Islet precursor cell (in vitro differentiated cells): ENCODE measurements at regions not wholly inside any gene's neighbourhood (a gene's known extent, or its start where the extent isn't known, plus 50 kb on each side); places are given as distances from the start of the nearest gene placed in this dataset.

Experiments
- DNase-seq: peaks from one replicate; pipeline ENCODE4 v3.0.0-alpha.2; 2018

DNA sequence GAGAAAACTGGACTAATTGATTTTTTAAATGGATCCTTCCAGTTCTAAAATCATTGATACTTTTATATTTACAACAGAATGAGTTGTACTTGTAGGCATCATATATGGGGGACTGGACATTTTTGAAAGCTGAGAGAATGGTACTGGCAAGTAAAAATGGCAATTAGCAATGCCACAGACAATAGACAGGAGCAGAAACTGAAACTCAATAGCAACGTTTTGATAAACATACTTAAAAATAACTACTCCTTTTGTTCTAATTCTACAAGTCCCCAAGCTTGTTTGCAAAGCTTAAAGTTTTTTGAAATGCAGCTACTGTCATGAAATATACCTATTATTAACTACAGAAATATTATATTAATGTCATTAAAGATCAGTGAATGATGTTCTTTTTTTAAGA is 52.8 kb upstream of the FBXL7 start:
- no peak for DNase-seq

DNA sequence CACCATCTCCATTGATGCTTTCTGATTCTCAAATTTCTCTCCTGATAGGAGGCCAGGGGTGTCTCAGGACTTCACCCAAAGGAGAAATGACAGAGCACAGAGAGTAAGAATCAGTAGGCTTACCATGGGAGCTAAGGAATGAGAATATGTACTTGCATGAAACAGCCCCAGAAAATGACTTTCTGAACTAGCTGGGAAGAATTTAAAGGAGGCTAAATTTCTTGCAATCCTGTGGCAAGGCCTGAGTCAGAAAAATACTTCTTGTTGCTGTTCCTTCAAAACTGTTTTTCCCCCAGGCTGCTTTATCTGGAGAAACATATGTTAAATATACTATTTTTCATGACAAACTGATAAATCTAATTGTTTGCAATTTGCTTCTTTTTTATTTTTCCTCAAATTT is 53.4 kb upstream of the FBXL7 start:
- DNase-seq = no peak

DNA sequence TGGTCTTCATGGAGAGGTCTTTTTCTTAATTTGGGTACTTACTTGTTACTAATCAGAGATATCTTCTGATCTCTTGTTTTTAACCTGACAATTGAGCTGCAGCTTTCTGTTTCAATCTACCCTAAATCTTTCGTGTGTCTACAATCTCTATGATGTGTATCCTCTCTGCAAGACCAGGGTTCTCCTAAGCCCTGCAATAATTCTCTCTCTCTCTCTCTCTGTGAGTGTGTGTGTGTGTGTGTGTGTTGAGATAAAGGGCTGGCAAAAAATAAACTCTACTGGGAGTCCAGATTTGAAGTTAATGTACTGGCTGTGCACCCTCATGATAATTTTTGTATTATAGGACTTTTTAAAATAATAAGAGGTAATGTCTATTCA is 57.8 kb upstream of the FBXL7 start:
- DNase-seq = no peak

DNA sequence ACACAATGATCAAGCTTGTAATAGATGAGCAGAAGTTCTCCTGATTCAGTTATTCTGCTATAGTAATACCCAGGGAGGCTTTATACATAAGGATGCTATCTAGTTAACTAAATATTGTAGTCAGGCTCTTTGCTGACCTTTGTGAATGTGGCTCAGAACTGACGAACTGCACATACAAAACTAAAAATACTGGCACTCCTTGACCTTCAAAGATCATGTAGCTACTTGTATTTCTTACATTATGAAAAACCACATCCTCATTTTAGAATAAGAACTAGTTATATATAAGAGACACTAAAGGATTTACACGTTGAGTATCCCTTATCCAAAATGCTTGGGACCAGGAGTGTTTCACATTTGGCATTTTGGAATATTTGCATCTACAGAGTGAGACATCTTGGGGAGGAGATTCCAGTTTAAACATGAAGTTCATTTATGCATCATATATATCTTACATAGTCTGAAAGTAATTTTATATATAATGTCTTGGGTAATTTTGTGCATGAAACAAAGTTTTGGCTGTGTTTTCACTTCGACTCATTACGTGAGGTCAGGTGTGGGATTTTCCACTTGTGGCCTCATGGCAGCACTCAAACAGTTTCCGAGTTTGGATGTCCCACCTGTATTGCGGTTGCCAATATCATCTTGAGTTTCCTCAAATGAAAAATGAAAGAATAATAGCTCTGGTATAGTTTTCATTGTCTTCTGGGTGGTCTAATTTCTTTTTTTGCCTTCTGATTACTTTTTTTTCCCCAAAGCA is 58.4 kb upstream of the FBXL7 start:
- no peak for DNase-seq

DNA sequence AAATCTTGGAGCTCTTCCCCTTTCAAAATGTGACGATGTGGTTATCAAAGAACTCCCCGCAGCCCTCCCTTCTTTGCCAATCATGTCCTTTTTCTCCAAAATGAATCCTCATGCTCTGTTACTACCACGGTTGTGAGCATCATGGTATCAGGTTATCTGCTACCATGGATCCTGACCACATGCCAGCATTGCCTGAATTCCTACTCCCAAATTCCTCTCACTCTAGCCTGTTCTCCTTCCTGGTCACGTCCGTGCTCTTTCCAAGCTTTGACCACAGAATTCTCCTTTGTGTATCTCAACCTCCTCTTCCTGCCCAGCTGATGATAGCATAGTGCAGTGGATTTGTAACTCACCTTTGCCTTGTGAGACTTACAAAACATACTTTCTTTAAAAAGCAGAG is 59.5 kb upstream of the FBXL7 start:
- peak; percentile 67 for DNase-seq

DNA sequence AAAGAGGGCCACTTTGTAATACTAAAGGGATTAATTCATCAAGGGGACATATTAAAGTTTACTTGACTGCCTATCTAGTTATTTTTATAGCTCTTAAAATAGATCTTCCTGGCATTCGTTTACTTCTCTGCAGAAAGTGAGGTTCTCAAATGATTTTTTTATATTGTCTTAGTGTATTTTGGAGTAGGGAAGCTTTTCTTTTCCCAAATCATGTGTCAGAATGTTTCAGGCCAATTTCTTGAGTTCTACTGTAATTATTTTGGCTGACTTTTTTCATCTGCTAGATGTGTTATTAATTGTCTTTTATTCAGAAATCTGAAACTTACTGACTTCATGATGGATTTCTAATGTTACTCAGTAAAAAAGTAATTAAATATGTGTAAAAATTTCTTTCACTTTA is 60.2 kb upstream of the FBXL7 start:
- no peak for DNase-seq

DNA sequence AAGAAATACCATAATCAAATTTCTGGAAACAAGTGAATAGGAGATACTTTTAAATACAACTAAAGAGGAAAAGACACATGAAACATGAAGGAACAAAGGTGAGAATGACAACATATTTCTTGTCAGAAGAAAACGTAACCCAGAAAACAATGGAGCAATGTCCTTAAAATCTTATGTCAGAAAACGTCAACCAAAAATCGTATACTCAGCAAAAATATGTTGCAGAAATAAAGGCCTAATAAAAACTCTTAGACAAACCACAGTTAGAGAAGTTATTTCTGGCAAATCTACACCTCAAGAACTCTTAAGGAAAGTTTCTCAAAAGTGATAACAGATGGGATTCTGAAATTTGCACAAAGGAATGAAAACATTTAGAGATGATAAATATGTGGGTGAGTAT is 66.3 kb upstream of the FBXL7 start:
- DNase-seq = no peak

DNA sequence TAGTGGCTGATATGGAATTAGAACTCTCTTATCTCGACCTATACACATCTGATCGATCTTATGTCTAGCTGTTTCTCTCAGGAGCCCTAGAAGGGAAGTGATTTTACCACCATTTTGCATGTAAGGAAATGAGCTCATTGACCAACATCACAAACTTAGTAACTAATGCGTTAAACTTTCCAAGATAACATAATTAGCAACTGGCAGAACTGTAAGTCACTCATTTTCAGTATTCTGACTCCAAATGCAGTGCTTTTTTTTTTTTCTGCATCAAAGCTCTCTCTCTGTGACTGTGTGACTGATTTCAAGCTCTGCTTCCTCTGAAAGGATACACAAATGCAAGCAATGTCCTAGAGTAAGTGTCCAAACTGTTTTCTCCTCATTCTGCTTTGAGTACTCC is 68.1 kb upstream of the FBXL7 start:
- no peak for DNase-seq

DNA sequence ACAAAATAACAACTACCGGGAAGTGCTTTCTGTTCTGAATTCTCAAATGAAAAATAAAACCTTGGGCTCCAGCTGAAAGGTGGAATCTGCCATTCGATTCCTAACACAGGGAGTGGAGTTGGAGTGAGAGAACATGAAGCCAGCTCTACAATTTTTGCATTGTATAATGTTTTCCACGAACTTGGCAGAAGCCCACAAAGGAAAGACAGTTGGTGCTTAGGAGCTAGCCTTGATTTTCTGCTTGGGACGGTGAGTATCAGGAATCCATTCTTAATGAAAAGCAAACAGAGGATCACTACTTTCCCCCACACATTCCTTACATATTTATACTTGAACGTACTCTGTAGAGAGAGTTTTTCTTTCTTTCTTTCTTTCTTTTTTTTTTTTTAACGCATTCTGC is 74.2 kb upstream of the FBXL7 start:
- no peak for DNase-seq

DNA sequence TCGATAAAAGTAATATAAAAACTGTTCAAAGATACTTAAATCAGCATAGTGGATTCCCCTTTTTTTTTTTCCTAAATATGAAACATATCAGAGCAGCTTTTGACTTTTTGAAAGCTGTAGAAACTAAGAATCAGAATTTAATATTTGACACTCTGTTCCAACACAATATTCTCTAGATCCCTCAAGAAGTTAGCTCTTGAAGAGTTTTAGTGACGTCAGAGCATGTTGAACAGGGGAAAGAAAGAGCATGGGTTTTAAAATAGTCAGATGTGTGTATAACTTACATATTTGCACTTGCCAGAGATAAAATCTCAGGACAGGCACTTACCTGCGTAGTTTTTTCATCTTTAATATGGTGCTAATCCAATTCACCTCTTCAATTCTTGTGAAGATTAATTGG is 75.2 kb upstream of the FBXL7 start:
- DNase-seq = no peak

DNA sequence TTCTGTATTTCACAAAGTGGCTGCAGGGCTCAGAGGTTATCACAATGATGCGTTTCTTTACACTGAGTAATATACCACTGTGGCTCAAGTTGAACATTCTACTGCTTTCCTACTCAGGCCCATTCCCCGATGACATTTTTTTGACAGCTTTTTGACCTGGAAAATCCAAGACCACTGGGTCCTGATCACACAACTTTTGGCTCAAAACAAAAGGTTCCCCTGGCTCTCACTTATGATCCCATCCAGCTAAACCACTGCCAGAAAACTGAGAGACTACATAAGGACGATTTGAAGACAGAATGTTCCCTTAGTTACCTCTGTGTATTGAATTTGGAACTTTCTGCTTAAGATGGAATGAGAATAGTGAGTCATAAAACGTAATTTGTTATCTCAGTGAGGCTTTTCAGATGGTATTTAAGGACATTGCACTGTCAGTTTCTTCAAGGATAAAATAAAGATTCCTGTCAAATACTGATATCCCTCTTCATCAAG is 78.0 kb upstream of the FBXL7 start:
- no peak for DNase-seq

DNA sequence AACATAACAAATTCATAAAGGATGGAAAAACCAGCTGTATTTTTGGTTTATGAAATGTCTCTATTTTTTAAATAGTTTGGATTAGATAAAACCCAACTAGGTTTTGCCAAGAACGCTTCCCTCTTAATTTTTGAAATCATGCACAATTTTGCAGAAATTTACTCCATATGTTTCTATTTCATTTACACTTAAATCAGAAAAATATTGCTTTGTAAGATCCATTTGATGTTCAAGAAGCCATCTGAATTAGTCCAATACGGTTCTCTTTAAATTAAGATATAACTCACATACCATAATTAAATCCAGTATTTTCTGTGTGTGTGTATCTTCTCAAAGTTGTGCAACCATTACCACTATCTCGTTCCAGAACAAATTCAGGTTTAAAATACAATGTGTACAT is 78.6 kb upstream of the FBXL7 start:
- no peak for DNase-seq

DNA sequence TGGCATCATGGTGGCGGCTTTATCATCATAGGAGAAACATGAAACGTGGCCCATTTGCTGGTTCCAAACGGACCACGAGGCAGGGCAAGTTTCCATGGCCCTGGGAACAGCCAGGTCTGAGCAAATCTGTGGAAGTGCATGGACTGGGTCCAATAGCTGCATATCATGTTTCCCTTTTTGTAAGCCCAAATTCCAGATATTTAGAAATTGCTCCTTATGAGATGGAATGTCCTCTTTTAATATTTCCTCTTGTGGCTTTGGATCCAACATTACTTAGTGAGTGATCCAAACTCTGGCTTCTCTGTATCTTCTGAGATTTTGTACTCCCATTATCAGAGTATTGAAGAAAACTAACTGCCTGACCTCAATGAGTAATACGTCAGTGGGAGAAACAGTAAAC is 79.8 kb upstream of the FBXL7 start:
- DNase-seq = no peak

DNA sequence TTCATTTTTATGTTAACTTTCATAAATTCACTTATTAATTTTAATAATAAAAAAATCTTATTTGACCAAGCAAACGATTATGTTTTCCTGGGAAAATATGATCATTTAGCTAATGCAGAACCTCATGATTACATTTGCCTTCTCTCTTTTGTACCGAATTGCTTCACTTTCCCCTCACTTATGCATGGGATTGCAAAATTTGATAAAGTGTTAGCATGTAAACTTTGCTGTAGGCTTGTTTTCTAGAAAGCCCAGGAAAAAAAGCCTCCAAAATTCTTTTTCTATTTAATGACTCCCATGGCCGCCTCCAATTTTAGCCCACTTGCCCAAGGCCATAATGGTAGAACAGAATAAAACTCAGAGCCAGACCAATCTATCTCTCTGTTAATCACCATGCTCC is 82.8 kb upstream of the FBXL7 start:
- DNase-seq = no peak

DNA sequence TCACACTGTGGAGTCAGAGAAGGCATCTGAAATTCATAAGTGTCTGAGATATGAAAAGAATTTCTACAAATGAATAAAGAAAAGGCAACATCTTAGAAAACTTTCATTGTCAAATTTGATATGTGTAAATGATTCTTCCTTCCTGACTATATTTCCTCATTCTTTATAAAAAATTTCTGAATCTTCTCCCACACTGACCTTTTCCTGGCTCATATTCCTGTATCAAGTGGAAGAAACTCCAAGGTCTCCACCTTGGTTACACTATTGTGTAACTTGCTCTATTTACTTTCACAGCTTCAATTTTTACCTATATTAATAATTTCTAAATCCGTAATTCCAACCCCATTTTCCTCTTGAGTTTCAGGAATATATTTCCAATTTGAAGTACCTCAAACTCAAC is 93.5 kb upstream of the FBXL7 start:
- DNase-seq = no peak

DNA sequence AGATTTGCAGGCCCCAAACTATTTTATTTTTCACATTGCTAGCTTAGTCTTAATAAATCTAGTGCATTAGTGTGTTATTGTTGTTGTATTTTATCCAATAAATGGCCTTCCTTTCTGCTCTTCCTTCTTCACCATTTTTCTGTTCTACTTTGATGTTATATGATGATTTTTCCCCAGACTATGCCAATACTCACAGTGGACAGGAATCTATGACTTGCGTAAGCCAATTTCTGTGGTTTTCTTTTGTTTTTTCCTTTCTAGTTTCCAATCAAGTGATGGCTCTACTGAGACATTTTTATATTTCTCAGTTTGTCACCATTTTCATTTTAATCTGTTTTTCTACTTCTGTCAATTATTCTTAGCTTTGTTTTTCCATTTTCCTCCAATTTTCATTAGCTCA is 106.8 kb upstream of the FBXL7 start:
- no peak for DNase-seq

DNA sequence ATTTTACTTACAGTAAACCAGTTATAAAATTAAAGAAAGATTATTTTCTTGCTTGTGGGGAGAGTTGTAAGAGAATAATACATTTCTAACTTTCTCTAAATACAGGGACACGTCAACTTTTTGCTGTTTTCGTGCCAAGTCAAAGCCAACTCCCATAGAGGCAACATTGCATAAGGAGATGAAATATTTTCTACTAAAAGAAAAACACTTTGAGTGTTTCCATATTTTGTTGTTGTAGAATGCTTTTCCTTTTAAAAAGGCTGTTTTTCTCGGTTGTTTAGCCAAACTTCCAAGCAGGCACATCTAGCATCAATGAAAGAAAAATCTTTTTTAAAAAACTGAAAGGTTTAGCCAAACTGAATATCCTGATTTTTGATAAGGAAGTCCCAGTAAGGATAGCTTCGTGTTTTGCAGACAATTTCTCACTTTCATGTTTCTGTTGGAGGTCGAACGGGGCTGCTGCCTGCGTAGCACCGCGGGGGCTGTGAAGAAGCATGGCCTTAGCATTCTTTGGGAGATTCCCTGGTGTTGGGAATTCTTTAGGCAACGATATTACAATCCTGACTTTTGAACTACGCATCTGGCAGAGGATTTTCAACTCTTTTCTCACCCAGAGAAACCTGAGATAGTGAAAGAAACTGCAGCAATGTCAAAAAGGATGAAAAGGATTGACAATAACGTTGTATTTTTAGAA is 108.1 kb upstream of the FBXL7 start:
- DNase-seq = no peak

DNA sequence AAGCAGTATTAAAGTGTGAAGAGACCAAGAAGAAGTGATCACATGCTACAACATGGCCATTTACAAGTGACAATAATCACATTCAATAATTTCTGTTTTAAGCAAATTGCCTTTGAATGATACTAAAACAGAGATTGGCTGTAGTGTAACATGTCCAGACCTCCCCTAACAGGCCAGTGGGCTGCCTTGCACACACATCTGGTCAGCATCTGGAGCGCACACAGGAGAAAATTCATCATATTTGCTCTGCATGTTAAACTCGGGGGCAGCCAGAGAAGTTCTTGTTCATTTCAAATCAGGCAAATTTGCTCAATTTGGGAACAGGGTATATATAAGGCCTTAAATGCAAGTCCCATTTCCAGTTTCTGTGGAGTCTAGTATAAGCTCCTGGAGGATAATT is 111.1 kb upstream of the FBXL7 start:
- no peak for DNase-seq

DNA sequence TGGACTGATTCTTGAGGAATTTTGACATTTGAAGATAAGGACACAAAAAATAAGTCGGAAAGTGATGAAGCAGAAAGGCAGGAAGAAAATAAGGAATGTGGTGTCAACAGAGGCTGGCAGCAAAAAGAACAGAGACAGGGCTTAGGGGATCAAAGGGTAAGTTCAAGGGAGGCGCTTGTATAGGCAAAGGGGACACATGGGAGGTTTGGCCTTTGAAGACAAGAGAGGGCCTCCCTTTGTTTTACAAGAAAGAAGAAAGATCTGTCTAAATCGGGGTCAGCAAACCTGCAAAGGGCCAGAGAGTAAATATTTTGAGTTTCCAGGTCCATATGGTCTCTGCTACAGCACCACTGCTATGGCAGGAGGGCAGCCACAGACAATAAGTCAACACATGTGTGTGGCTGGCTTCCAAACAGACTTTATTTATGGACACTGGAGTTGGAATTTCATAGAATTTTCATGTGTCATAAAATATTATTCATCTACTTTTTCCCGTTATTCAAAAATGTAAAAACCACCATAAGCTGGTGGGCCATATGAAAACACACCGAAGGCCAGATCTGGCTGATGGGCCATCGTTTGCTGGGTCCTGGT is 112.0 kb upstream of the FBXL7 start:
- DNase-seq = no peak

DNA sequence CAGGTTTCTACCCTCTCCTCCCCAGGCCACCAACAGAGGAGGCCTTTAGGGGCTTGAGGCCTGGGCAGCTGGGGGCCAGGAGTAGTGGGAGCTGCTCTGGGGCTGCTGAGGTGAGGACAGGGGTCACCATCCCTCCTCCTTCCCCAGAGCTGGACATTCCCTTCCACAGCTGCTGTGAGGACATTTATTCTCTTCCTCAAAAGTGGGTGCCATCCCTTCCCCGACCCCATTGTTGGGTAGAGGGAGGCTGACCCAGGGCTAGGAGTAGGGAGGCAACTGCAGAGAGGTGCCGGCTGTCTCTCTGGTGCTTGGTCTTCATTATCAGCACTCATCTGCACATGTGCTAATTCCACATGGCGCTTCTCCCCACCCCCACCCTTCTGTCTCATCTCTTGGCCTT is 113.9 kb upstream of the FBXL7 start:
- no peak for DNase-seq

DNA sequence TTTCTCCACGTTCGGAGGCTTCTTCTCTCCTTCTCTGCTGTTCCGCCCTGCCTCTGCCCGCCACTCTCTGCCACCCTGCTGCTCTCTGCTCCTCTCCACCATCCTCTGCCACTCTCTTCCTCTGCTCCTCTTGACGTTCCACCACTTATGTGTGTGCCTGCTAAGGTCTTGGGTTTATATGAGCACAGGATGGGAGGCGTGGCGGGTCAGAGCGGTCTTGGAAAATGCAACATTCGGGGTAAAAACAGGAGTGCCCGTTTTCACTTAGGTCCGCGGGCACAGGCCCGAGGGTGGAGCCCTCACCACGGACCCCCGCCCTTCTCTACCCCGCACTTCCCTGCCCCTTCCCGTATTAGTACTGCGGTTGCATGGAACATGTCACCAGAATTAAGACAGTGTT is 114.4 kb upstream of the FBXL7 start:
- no peak for DNase-seq

DNA sequence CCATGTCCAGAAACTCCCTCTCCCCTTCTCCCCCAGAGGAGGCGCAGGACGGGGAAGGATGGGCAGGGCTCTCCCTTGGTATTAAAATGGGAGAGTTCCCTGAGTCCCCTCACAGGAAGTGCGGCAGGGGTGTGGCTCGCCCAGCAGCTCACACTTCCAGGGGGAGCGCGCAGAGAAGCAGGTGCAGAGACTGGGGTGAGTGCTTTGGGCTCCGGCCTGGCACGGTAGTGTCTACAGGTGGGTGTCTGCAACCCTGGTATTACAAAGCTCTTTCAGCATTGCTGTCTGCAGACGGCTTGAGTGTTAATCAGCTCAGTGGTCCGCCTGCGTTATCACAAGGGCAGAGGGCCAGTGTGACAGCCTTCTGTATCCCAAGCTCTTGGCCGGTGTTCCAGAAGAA is 114.9 kb upstream of the FBXL7 start:
- no peak for DNase-seq

DNA sequence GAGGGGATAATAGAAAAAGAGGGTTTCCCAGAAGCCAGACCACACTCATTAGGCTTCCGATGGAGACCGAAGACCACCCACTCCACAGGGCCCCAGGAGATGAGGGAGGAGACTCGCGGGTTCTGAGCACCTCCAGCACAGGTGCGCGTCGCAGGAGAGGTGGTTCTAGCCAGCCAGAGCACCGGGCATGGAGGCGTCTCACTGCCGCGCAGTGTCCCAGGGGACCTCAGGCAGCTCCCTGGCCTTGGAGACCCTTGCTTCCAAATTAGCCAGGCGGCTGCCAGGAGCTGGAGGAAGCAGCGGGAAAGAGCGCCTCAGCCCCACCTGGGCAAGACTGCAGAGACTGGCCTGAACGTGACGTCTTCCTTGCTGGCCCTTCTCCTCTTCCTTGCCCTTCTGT is 115.4 kb upstream of the FBXL7 start:
- DNase-seq = no peak

DNA sequence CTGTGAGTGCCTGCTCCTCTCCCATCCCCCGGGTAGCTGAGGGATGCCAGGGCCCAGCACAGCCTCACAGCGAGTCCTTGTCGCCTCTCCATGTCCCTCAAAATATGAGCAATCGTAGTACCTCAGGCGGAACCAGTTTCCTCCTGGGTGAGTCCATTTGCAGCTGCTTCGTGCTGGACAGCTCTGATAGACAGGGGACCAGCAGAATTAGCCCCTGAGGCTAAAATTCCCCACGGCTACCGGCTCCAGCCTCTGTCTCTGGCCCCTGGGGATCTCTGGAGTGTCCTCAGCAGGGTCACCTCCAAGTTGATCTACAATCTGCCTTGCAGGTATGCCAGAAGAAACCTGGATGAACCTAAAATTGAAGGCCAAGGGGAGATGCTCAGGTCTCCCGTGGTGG is 115.8 kb upstream of the FBXL7 start:
- no peak for DNase-seq

DNA sequence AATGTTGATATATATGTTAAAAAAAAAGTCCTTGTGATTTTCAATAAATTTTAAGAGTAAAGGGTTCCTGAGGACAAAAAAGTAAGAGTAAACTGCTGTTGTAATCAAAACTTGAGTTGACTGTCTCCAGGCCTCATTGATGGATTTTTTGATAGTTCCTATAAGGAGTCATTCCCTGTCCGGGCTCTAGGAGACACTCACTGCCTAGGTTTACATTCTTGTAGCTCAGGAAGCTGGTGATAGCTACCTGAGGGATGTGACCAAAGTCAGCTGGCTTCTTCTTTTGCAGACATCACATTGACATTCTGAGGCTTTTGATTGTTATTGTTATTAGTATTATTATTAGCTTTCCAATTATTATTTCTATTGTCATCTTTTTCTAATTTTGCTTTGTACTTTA is 116.5 kb upstream of the FBXL7 start:
- DNase-seq = no peak
